ENCODE measurements at regions not wholly inside any gene's neighbourhood (a gene's known extent, or its start where the extent isn't known, plus 50 kb on each side); places are given as distances from the start of the nearest gene placed in this dataset.

GRCh38 chr13:27854606-27855005, 62.3 kb downstream of the GSX1 start:
- TF ChIP-seq CTCF (IDR thresholded peaks at IDR 0.05; ENCODE audit: borderline replicate concordance), result no peak
- intact Hi-C loops (cut with micrococcal nuclease), result no loop called here
- H3K36me3 ChIP-seq, result no peaks in the 10 kb centered on the region
- no peaks in the 10 kb centered on the region for H3K4me1 ChIP-seq
- no peak for DNase-seq
- no peaks in the 10 kb centered on the region for H3K9me3 ChIP-seq (replicated peaks)
- H3K27me3 ChIP-seq (ENCODE audit: low read depth), result peaks cover 83% of the 10 kb centered on the region
- H3K4me3 ChIP-seq, result no peak overlapping the region
- H3K27ac ChIP-seq (replicated peaks), result no peak overlapping the region

GRCh38 chr13:27855381-27855780, 63.1 kb downstream of the GSX1 start:
- Histone ChIP-seq H3K4me1 (no peaks in the 10 kb centered on the region), H3K27ac (replicated peaks) (no peak overlapping the region), H3K4me3 (no peak overlapping the region), H3K9me3 (replicated peaks) (no peaks in the 10 kb centered on the region), H3K27me3 (ENCODE audit: low read depth) (peaks cover 91% of the 10 kb centered on the region), H3K36me3 (no peaks in the 10 kb centered on the region)
- TF ChIP-seq CTCF (IDR thresholded peaks at IDR 0.05; ENCODE audit: borderline replicate concordance), result no peak
- DNase-seq, result no peak
- intact Hi-C loops (cut with micrococcal nuclease), result no loop called here

- intact Hi-C loops (cut with micrococcal nuclease), result no loop called here
- H3K36me3 ChIP-seq, result no peaks in the 10 kb centered on the region
- no peak overlapping the region for H3K27ac ChIP-seq (replicated peaks)
- peaks cover 95% of the 10 kb centered on the region for H3K27me3 ChIP-seq (ENCODE audit: low read depth)
- TF ChIP-seq CTCF (IDR thresholded peaks at IDR 0.05; ENCODE audit: borderline replicate concordance), result no peak
- H3K4me1 ChIP-seq, result peaks cover 4% of the 10 kb centered on the region
- no peak overlapping the region for H3K4me3 ChIP-seq
- no peak for DNase-seq
- H3K9me3 ChIP-seq (replicated peaks), result no peaks in the 10 kb centered on the region
Observed at GRCh38 chr13:27857282-27857681, 62.5 kb upstream of the PDX1 start.

- H3K36me3 ChIP-seq, result no peaks in the 10 kb centered on the region
- H3K9me3 ChIP-seq (replicated peaks), result no peaks in the 10 kb centered on the region
- DNase-seq, result no peak
- H3K27ac ChIP-seq (replicated peaks), result no peak overlapping the region
- peaks cover 4% of the 10 kb centered on the region for H3K4me1 ChIP-seq
- no peak for TF ChIP-seq CTCF (IDR thresholded peaks at IDR 0.05; ENCODE audit: borderline replicate concordance)
- intact Hi-C loops (cut with micrococcal nuclease), result no loop called here
- no peak overlapping the region for H3K4me3 ChIP-seq
- H3K27me3 ChIP-seq (ENCODE audit: low read depth), result peaks cover 93% of the 10 kb centered on the region
Observed at GRCh38 chr13:27858046-27858445, 61.8 kb upstream of the PDX1 start.

- Histone ChIP-seq H3K27ac (replicated peaks) (no peak overlapping the region), H3K9me3 (replicated peaks) (no peaks in the 10 kb centered on the region), H3K36me3 (no peaks in the 10 kb centered on the region), H3K4me3 (no peak overlapping the region), H3K4me1 (peaks cover 4% of the 10 kb centered on the region), H3K27me3 (ENCODE audit: low read depth) (peaks cover 96% of the 10 kb centered on the region)
- TF ChIP-seq CTCF (IDR thresholded peaks at IDR 0.05; ENCODE audit: borderline replicate concordance), result no peak
- DNase-seq, result no peak
- intact Hi-C loops (cut with micrococcal nuclease), result no loop called here
Observed at GRCh38 chr13:27860743-27861142, 59.1 kb upstream of the PDX1 start.

DNA sequence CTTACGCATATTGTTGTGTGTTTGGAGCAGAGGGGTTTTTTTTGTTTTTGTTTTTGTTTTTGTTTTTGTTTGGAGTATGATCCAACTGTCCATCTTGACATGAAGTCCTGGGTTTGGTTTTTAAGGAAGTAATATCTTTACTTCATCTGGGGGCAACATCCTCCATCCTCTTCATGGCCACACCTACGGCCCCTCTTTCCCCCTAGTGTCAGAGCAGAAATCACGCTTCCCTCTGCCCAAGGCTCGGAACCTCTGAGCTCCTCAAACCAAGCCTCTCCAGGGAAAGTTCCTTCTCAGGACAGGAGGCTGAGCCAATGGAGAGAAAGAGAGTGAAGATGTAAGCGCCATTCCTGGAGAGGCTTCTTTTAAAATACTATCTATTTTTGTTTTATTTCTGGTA, 58.6 kb upstream of the PDX1 start:
- no peak for TF ChIP-seq CTCF (IDR thresholded peaks at IDR 0.05; ENCODE audit: borderline replicate concordance)
- peaks cover 95% of the 10 kb centered on the region for H3K27me3 ChIP-seq (ENCODE audit: low read depth)
- H3K27ac ChIP-seq (replicated peaks), result no peak overlapping the region
- H3K36me3 ChIP-seq, result no peaks in the 10 kb centered on the region
- no peaks in the 10 kb centered on the region for H3K9me3 ChIP-seq (replicated peaks)
- H3K4me3 ChIP-seq, result no peak overlapping the region
- peaks cover 4% of the 10 kb centered on the region for H3K4me1 ChIP-seq
- no peak for DNase-seq
- intact Hi-C loops (cut with micrococcal nuclease), result no loop called here

Measured in left ventricle myocardium inferior (tissue), 1 donor.